Activated T-cell treated with anti-CD3 and anti-CD28 coated beads, Interleukin-2, amount 50 U/mL, for 72 hours (primary cell): ENCODE measurements at regions not wholly inside any gene's neighbourhood (a gene's known extent, or its start where the extent isn't known, plus 50 kb on each side); places are given as distances from the start of the nearest gene placed in this dataset.
"Not testable (repeated sequence)": the region's sequence is repeated elsewhere in the genome, so short reads cannot be mapped to it uniquely, and the experiment has no call there.

Source experiments
- ATAC-seq, 2 donors: fragments of 150-1000 bp; cut with Tn5 transposase; replicated peaks in 1 of 2; 2 replicates each; pipeline ENCODE4 v1.10.0; 2021; ENCODE audit warnings: moderate library complexity in 2 of 2, mild to moderate bottlenecking in 1 of 2
- DNase-seq, 2 donors: peaks; one replicate each; pipeline ENCODE4 v3.0.0; 2021 to 2022; ENCODE audit warnings: mixed read lengths in 1 of 2
- H3K27ac Mint-ChIP-seq: one replicate; pipeline ENCODE4 v1.8.0; 2022; ENCODE audit warnings: mild to moderate bottlenecking, moderate library complexity, mixed read lengths
- H3K27me3 Mint-ChIP-seq: one replicate; pipeline ENCODE4 v1.8.0; 2022; ENCODE audit warnings: low read depth, mixed read lengths
- H3K36me3 Mint-ChIP-seq, 2 donors: one replicate each; pipeline ENCODE4 v1.8.0; 2022; ENCODE audit warnings: mixed read lengths in 2 of 2, mild to moderate bottlenecking in 1 of 2; ENCODE audit not compliant: insufficient read depth in 2 of 2
- H3K4me1 Mint-ChIP-seq: one replicate; pipeline ENCODE4 v1.8.0; 2022; ENCODE audit warnings: low read depth, mixed read lengths
- H3K4me3 Mint-ChIP-seq, 2 donors: one replicate each; pipeline ENCODE4 v1.8.0; 2022; ENCODE audit warnings: mild to moderate bottlenecking in 2 of 2, mixed read lengths in 2 of 2, moderate library complexity in 2 of 2
- H3K9me3 Mint-ChIP-seq, 2 donors: one replicate each; pipeline ENCODE4 v1.8.0; 2022; ENCODE audit warnings: mixed read lengths in 2 of 2

- Mint-ChIP-seq H3K36me3 (peaks cover 0 to 2% of the 10 kb centered on the region in 2 donors), H3K4me3 (no peak overlapping the region), H3K27me3 (no peaks in the 10 kb centered on the region), H3K27ac (no peak overlapping the region), H3K4me1 (no peaks in the 10 kb centered on the region), H3K9me3 (peaks cover 3 to 4% of the 10 kb centered on the region in 2 donors)
- DNase-seq (no peak), ATAC-seq (no peak)
Observed at GRCh38 chr17:71636644-71637043, 484.2 kb upstream of the SOX9 start.

- ATAC-seq (no peak), DNase-seq (no peak)
- H3K27me3 Mint-ChIP-seq, result no peaks in the 10 kb centered on the region
- no peak overlapping the region for H3K4me3 Mint-ChIP-seq
- no peaks in the 10 kb centered on the region for H3K4me1 Mint-ChIP-seq
- H3K27ac Mint-ChIP-seq, result no peak overlapping the region
- H3K9me3 Mint-ChIP-seq, result peaks cover 3 to 4% of the 10 kb centered on the region in 2 donors
- H3K36me3 Mint-ChIP-seq, result peaks cover 0 to 2% of the 10 kb centered on the region in 2 donors
Observed at GRCh38 chr17:71638668-71639067, 482.2 kb upstream of the SOX9 start.

GRCh38 chr17:71639865-71640264, 481.0 kb upstream of the SOX9 start:
- Mint-ChIP-seq H3K36me3 (peaks cover 0 to 2% of the 10 kb centered on the region in 2 donors), H3K4me1 (no peaks in the 10 kb centered on the region), H3K27ac (no peak overlapping the region), H3K27me3 (no peaks in the 10 kb centered on the region), H3K4me3 (no peak overlapping the region), H3K9me3 (peaks cover 4 to 6% of the 10 kb centered on the region in 2 donors)
- ATAC-seq (no peak), DNase-seq (no peak)

GRCh38 chr17:71646890-71647289, 473.9 kb upstream of the SOX9 start:
- H3K27me3 Mint-ChIP-seq, ATAC-seq, H3K27ac Mint-ChIP-seq, H3K36me3 Mint-ChIP-seq, H3K4me1 Mint-ChIP-seq, H3K4me3 Mint-ChIP-seq, DNase-seq: not testable (repeated sequence)
- peaks cover 11 to 12% of the 10 kb centered on the region in 2 donors for H3K9me3 Mint-ChIP-seq

- not testable (repeated sequence) for H3K4me1 Mint-ChIP-seq, H3K36me3 Mint-ChIP-seq, ATAC-seq, DNase-seq, H3K27me3 Mint-ChIP-seq, H3K4me3 Mint-ChIP-seq, H3K27ac Mint-ChIP-seq
- H3K9me3 Mint-ChIP-seq, result peaks cover 11 to 18% of the 10 kb centered on the region in 2 donors
Observed at GRCh38 chr17:71648342-71648741, 472.5 kb upstream of the SOX9 start.

GRCh38 chr17:71649941-71650350, 470.9 kb upstream of the SOX9 start:
- H3K27me3 Mint-ChIP-seq, result no peaks in the 10 kb centered on the region
- no peak overlapping the region for H3K27ac Mint-ChIP-seq
- peaks cover 8 to 16% of the 10 kb centered on the region in 2 donors for H3K9me3 Mint-ChIP-seq
- H3K4me3 Mint-ChIP-seq, result no peak overlapping the region
- no peak for DNase-seq
- H3K36me3 Mint-ChIP-seq, result no peaks in the 10 kb centered on the region
- no peaks in the 10 kb centered on the region for H3K4me1 Mint-ChIP-seq
- ATAC-seq, result no peak

GRCh38 chr17:71655542-71655941, 465.3 kb upstream of the SOX9 start:
- Mint-ChIP-seq H3K4me1 (no peaks in the 10 kb centered on the region), H3K9me3 (peaks cover 4 to 8% of the 10 kb centered on the region in 2 donors), H3K36me3 (peaks cover 0 to 2% of the 10 kb centered on the region in 2 donors), H3K4me3 (no peak overlapping the region), H3K27me3 (no peaks in the 10 kb centered on the region), H3K27ac (no peak overlapping the region)
- DNase-seq (no peak), ATAC-seq (no peak)

- Mint-ChIP-seq H3K27ac (no peak overlapping the region), H3K4me1 (no peaks in the 10 kb centered on the region), H3K4me3 (no peak overlapping the region), H3K9me3 (peaks cover 2 to 6% of the 10 kb centered on the region in 2 donors), H3K27me3 (no peaks in the 10 kb centered on the region), H3K36me3 (peaks cover 0 to 2% of the 10 kb centered on the region in 2 donors)
- ATAC-seq (no peak), DNase-seq (no peak)
Observed at GRCh38 chr17:71656964-71657858, 463.6 kb upstream of the SOX9 start.

- peaks cover 0 to 2% of the 10 kb centered on the region in 2 donors for H3K36me3 Mint-ChIP-seq
- H3K27me3 Mint-ChIP-seq, result no peaks in the 10 kb centered on the region
- H3K4me1 Mint-ChIP-seq, result no peaks in the 10 kb centered on the region
- peaks cover 1 to 2% of the 10 kb centered on the region in 2 donors for H3K9me3 Mint-ChIP-seq
- H3K27ac Mint-ChIP-seq, result no peak overlapping the region
- ATAC-seq (no peak), DNase-seq (no peak)
- no peak overlapping the region for H3K4me3 Mint-ChIP-seq
Observed at GRCh38 chr17:71658996-71659395, 461.8 kb upstream of the SOX9 start.

- no peak overlapping the region for H3K27ac Mint-ChIP-seq
- H3K36me3 Mint-ChIP-seq, result no peaks in the 10 kb centered on the region
- no peaks in the 10 kb centered on the region for H3K4me1 Mint-ChIP-seq
- DNase-seq (no peak), ATAC-seq (no peak)
- H3K27me3 Mint-ChIP-seq, result no peaks in the 10 kb centered on the region
- H3K9me3 Mint-ChIP-seq, result peaks cover 3 to 6% of the 10 kb centered on the region in 2 donors
- H3K4me3 Mint-ChIP-seq, result no peak overlapping the region
Observed at GRCh38 chr17:71664861-71665260, 456.0 kb upstream of the SOX9 start.

- H3K9me3 Mint-ChIP-seq, result peaks cover 3 to 9% of the 10 kb centered on the region in 2 donors
- H3K27ac Mint-ChIP-seq, result no peak overlapping the region
- DNase-seq (no peak), ATAC-seq (no peak)
- no peaks in the 10 kb centered on the region for H3K4me1 Mint-ChIP-seq
- H3K36me3 Mint-ChIP-seq, result no peaks in the 10 kb centered on the region
- H3K27me3 Mint-ChIP-seq, result no peaks in the 10 kb centered on the region
- H3K4me3 Mint-ChIP-seq, result no peak overlapping the region
Observed at GRCh38 chr17:71666047-71666446, 454.8 kb upstream of the SOX9 start.

GRCh38 chr17:71667661-71668060, 453.2 kb upstream of the SOX9 start:
- Mint-ChIP-seq H3K27me3 (no peaks in the 10 kb centered on the region), H3K4me1 (no peaks in the 10 kb centered on the region), H3K36me3 (no peaks in the 10 kb centered on the region), H3K9me3 (peaks cover 3 to 9% of the 10 kb centered on the region in 2 donors), H3K4me3 (no peak overlapping the region), H3K27ac (no peak overlapping the region)
- DNase-seq (no peak), ATAC-seq (no peak)

GRCh38 chr17:71668807-71669206, 452.0 kb upstream of the SOX9 start:
- DNase-seq (no peak), ATAC-seq (no peak)
- H3K27me3 Mint-ChIP-seq, result no peaks in the 10 kb centered on the region
- no peak overlapping the region for H3K4me3 Mint-ChIP-seq
- H3K36me3 Mint-ChIP-seq, result no peaks in the 10 kb centered on the region
- H3K4me1 Mint-ChIP-seq, result no peaks in the 10 kb centered on the region
- H3K9me3 Mint-ChIP-seq, result peaks cover 3 to 9% of the 10 kb centered on the region in 2 donors
- H3K27ac Mint-ChIP-seq, result no peak overlapping the region

- DNase-seq, result no peak
- no peak for ATAC-seq
- Mint-ChIP-seq H3K4me3 (no peak overlapping the region), H3K27ac (no peak overlapping the region), H3K36me3 (no peaks in the 10 kb centered on the region), H3K4me1 (no peaks in the 10 kb centered on the region), H3K27me3 (no peaks in the 10 kb centered on the region), H3K9me3 (peaks cover 2 to 6% of the 10 kb centered on the region in 2 donors)
Observed at GRCh38 chr17:71677439-71677838, 443.4 kb upstream of the SOX9 start.
